ENCODE measurements at regions not wholly inside any gene's neighbourhood (a gene's known extent, or its start where the extent isn't known, plus 50 kb on each side); places are given as distances from the start of the nearest gene placed in this dataset.
"Not testable (repeated sequence)": the region's sequence is repeated elsewhere in the genome, so short reads cannot be mapped to it uniquely, and the experiment has no call there.

GRCh38 chr17:21470422-21470821 lies 94.3 kb downstream of the KCNJ12 start:
- TF ChIP-seq MAX (IDR thresholded peaks at IDR 0.05); CTCF (IDR thresholded peaks at IDR 0.05; ENCODE audit: low read depth, low read length, missing input control): not testable (repeated sequence)
